ENCODE measurements at regions not wholly inside any gene's neighbourhood (a gene's known extent, or its start where the extent isn't known, plus 50 kb on each side); places are given as distances from the start of the nearest gene placed in this dataset.

DNA sequence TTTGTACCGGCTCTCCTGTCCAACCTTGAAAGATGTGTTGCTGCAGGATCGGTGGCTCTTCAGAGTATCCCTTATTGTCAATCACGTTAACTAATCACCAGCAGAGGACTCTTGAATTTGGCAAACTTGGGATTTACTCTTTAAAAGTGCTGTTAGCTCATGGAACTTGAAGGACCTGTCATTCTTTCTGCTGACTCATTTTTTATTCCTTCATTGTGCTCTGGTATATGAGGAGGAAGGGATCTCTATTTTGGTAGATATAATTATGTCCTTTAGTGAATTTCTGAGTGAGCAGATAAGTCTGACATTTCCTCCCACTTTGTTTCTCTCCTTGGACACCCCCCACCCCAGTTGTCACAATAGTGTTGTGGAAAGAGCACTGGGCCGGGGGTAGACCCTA, 175.1 kb upstream of the HDAC9 start:
- ChIA-PET RAD21 (ENCODE audit: unreplicated experiment) (interaction anchor here (1.2 to 2.2 kb wide), 4 partner anchors 99 to 638 kb away, joined by 3 to 7 read pairs (median 5); no protein-coding TSS in a partner anchor), POLR2A (no interaction called here), SMC1A (ENCODE audit: uncharacterized antibody, unreplicated experiment) (interaction anchor here (1.0 to 2.9 kb wide), 7 partner anchors 10 to 614 kb away, joined by 3 to 13 read pairs (median 4); no protein-coding TSS in a partner anchor), CTCF (interaction anchor here (0.8 to 3.8 kb wide), 13 partner anchors 10 to 638 kb away, joined by 3 to 35 read pairs (median 5); no protein-coding TSS in a partner anchor)
- H3K27ac ChIP-seq (ENCODE audit: control insufficient read depth, insufficient read depth) = no peak overlapping the region
- in situ Hi-C loops (cut with MboI) = loop anchor here (10.0 kb wide), 1 partner anchor 546 kb away; no protein-coding TSS in a partner anchor
- H3K4me1 ChIP-seq (ENCODE audit: control insufficient read depth, insufficient read depth, low read length) = no peaks in the 10 kb centered on the region
- H3K4me3 ChIP-seq = no peak overlapping the region
- DNase-seq (ENCODE audit: low read depth, low spot score) = no peak
- H3K36me3 ChIP-seq (ENCODE audit: control insufficient read depth in 2 of 2, insufficient read depth in 2 of 2, low read length in 1 of 2) = no peaks in the 10 kb centered on the region
- TF ChIP-seq CREM (IDR thresholded peaks at IDR 0.05; ENCODE audit: low read depth) = no peak
- no peak for TF ChIP-seq PAX5 (IDR thresholded peaks at IDR 0.05; ENCODE audit: borderline replicate concordance, low read depth, low read length)
- TF ChIP-seq TBL1XR1 (IDR thresholded peaks at IDR 0.05; ENCODE audit: low read depth, low read length) = no peak
- TF ChIP-seq BRCA1 (IDR thresholded peaks at IDR 0.05; ENCODE audit: low read depth, low read length) = no peak
- TF ChIP-seq, protein P1, sequence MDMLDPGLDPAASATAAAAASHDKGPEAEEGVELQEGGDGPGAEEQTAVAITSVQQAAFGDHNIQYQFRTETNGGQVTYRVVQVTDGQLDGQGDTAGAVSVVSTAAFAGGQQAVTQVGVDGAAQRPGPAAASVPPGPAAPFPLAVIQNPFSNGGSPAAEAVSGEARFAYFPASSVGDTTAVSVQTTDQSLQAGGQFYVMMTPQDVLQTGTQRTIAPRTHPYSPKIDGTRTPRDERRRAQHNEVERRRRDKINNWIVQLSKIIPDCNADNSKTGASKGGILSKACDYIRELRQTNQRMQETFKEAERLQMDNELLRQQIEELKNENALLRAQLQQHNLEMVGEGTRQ (IDR thresholded peaks at IDR 0.05; ENCODE audit: borderline replicate concordance, low read depth, low read length) = no peak
- no peak for TF ChIP-seq SMAD1 (IDR thresholded peaks at IDR 0.05; ENCODE audit: low read depth, partially characterized antibody)
- no peak for TF ChIP-seq HDAC2 (IDR thresholded peaks at IDR 0.05)
- intact Hi-C loops (cut with micrococcal nuclease; ENCODE audit: unreplicated experiment) = loop anchor here (2.0 to 5.0 kb wide), 3 partner anchors 254 to 613 kb away; no protein-coding TSS in a partner anchor
- no peak for FAIRE-seq
- no peak for ATAC-seq
- no TSS peak for BruUV-seq (replicated peaks)
- 47% methylated on average over 4 of the region's 4 CpGs for WGBS (ENCODE audit: insufficient coverage, insufficient replicate concordance, low lambda C conversion rate, missing lambda C conversion rate)
- no peak overlapping the region for H2AFZ ChIP-seq (ENCODE audit: control insufficient read depth, low read depth, low read length)
- no peaks in the 10 kb centered on the region; a peak in 1 of 4 replicates for H3K27me3 ChIP-seq (replicated peaks in 1 of 2; ENCODE audit: control insufficient read depth in 2 of 2, insufficient read depth in 2 of 2, low read length in 1 of 2)
- no peak overlapping the region for H3K4me2 ChIP-seq (ENCODE audit: control insufficient read depth, insufficient read depth)
- H3K9ac ChIP-seq (ENCODE audit: control insufficient read depth, insufficient read depth, low read length) = no peak overlapping the region
- no peaks in the 10 kb centered on the region for H3K79me2 ChIP-seq (ENCODE audit: control insufficient read depth, insufficient read depth, low read length)
- H3K9me3 ChIP-seq (replicated peaks; ENCODE audit: control insufficient read depth, insufficient read depth, low read length) = no peaks in the 10 kb centered on the region
- H4K20me1 ChIP-seq (ENCODE audit: control insufficient read depth, insufficient read depth) = no peaks in the 10 kb centered on the region
